CD4-positive, alpha-beta T cell (primary cell): ENCODE measurements at regions not wholly inside any gene's neighbourhood (a gene's known extent, or its start where the extent isn't known, plus 50 kb on each side); places are given as distances from the start of the nearest gene placed in this dataset.

Experiments used
- ATAC-seq: fragments of 200-7000 bp; cut with Tn5 transposase; one replicate; pipeline ENCODE4 v1.10.0; 2022; ENCODE audit warnings: mild to moderate bottlenecking; ENCODE audit not compliant: poor library complexity
- CTCF ChIA-PET: fragments of 350-600 bp; sonication (Branson Sonifier 250); formaldehyde crosslinking; loops from one replicate; lab custom pipeline; 2021; ENCODE audit warnings: antibody characterized with exemption, inconsistent platforms; lab: Charles Lee
- POLR2A ChIA-PET: fragments of 350-600 bp; sonication (Branson Sonifier 250); formaldehyde crosslinking; loops from one replicate; lab custom pipeline; 2021; ENCODE audit warnings: antibody characterized with exemption, inconsistent platforms; lab: Charles Lee
- DNase-seq, 14 experiments: peaks; one replicate each; pipeline ENCODE4 v3.0.0-alpha.2; 2013 to 2020; ENCODE audit warnings: mixed read lengths in 2 of 14
- H3K27ac ChIP-seq, 2 donors: one replicate each; pipeline versions ENCODE4 v1.5.1 to v1.7.0; 2013; ENCODE audit warnings: low read length in 2 of 2, low read depth in 1 of 2, mild to moderate bottlenecking in 1 of 2
- H3K27me3 ChIP-seq, 2 experiments: 1 replicate in 1 of 2; 2 replicates in 1 of 2; pipeline versions ENCODE4 v1.6.1 to v1.7.0; 2013; ENCODE audit warnings: low read length in 2 of 2, control low read depth in 1 of 2, mild to moderate bottlenecking in 1 of 2, moderate library complexity in 1 of 2; ENCODE audit not compliant: insufficient read depth in 2 of 2, control insufficient read depth in 1 of 2
- H3K36me3 ChIP-seq: one replicate; pipeline ENCODE4 v1.6.1; 2013; ENCODE audit warnings: low read length, control low read depth; ENCODE audit not compliant: insufficient read depth
- H3K4me1 ChIP-seq: one replicate; pipeline ENCODE4 v1.6.1; 2013; ENCODE audit warnings: low read length, control low read depth; ENCODE audit not compliant: insufficient read depth
- H3K4me3 ChIP-seq: one replicate; pipeline ENCODE4 v1.5.1; 2013; ENCODE audit warnings: mild to moderate bottlenecking, low read length, moderate library complexity
- H3K9me3 ChIP-seq, 2 experiments: 1 replicate in 1 of 2; 2 replicates in 1 of 2; pipeline versions ENCODE4 v1.6.1 to v1.7.0; 2013; ENCODE audit warnings: low read length in 2 of 2, mild to moderate bottlenecking in 2 of 2, control low read depth in 1 of 2, moderate library complexity in 1 of 2; ENCODE audit not compliant: control insufficient read depth in 1 of 2, insufficient read depth in 1 of 2
- H3K27ac Mint-ChIP-seq: one replicate; pipeline ENCODE4 v1.8.0; 2020; ENCODE audit warnings: mixed read lengths
- H3K27me3 Mint-ChIP-seq: one replicate; pipeline ENCODE4 v1.8.0; 2021; ENCODE audit warnings: mixed read lengths
- H3K36me3 Mint-ChIP-seq: one replicate; pipeline ENCODE4 v1.8.0; 2021; ENCODE audit warnings: low read depth, mixed read lengths
- H3K4me1 Mint-ChIP-seq: one replicate; pipeline ENCODE4 v1.8.0; 2021; ENCODE audit warnings: low read depth, mixed read lengths
- H3K4me3 Mint-ChIP-seq: one replicate; pipeline ENCODE4 v1.8.0; 2020; ENCODE audit warnings: mild to moderate bottlenecking, mixed read lengths
- H3K9me3 Mint-ChIP-seq: one replicate; pipeline ENCODE4 v1.8.0; 2020; ENCODE audit warnings: mixed read lengths
- intact Hi-C, 2 experiments: fragments of 100-400 bp; cut with DNase I in 1 of 2; cut with micrococcal nuclease in 1 of 2; formaldehyde crosslinking; loops; one replicate each; pipeline versions ENCODE4 v1.15.1 to v1.9.0; 2023 to 2025; cut with DNase I, micrococcal nuclease
- TF ChIP-seq, protein P1 (sequence below): fragments of 200-600 bp; IDR thresholded peaks from one replicate; pipeline ENCODE4 v1.8.0; 2022; ENCODE audit warnings: antibody characterized with exemption, mild to moderate bottlenecking

GRCh38 chr3:164236851-164237250, 841.4 kb downstream of the SI start:
- CTCF ChIA-PET: no interaction called here
- H3K36me3 Mint-ChIP-seq: no peaks in the 10 kb centered on the region
- TF ChIP-seq, protein P1, sequence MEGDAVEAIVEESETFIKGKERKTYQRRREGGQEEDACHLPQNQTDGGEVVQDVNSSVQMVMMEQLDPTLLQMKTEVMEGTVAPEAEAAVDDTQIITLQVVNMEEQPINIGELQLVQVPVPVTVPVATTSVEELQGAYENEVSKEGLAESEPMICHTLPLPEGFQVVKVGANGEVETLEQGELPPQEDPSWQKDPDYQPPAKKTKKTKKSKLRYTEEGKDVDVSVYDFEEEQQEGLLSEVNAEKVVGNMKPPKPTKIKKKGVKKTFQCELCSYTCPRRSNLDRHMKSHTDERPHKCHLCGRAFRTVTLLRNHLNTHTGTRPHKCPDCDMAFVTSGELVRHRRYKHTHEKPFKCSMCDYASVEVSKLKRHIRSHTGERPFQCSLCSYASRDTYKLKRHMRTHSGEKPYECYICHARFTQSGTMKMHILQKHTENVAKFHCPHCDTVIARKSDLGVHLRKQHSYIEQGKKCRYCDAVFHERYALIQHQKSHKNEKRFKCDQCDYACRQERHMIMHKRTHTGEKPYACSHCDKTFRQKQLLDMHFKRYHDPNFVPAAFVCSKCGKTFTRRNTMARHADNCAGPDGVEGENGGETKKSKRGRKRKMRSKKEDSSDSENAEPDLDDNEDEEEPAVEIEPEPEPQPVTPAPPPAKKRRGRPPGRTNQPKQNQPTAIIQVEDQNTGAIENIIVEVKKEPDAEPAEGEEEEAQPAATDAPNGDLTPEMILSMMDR: no peak

GRCh38 chr3:164235289-164236028, 842.8 kb downstream of the SI start:
- ChIA-PET CTCF (no interaction called here), POLR2A (no interaction called here)
- H3K4me1 Mint-ChIP-seq: no peaks in the 10 kb centered on the region
- H3K27me3 ChIP-seq: no peaks in the 10 kb centered on the region
- TF ChIP-seq, protein P1: no peak
- no peaks in the 10 kb centered on the region for H3K4me1 ChIP-seq
- no peak overlapping the region for H3K27ac ChIP-seq
- no peaks in the 10 kb centered on the region for H3K36me3 ChIP-seq
- H3K9me3 ChIP-seq: peaks cover 0 to 3% of the 10 kb centered on the region in 2 experiments
- no peak overlapping the region for H3K4me3 ChIP-seq
- no peak for DNase-seq
- H3K9me3 Mint-ChIP-seq: peaks cover 11% of the 10 kb centered on the region
- intact Hi-C loops: no loop called here
- no peak overlapping the region for H3K4me3 Mint-ChIP-seq
- H3K27me3 Mint-ChIP-seq: no peaks in the 10 kb centered on the region
- H3K27ac Mint-ChIP-seq: no peak overlapping the region
- no peak for ATAC-seq
- no peaks in the 10 kb centered on the region for H3K36me3 Mint-ChIP-seq

More at GRCh38 chr3:164236851-164237250, 841.4 kb downstream of the SI start:
- Mint-ChIP-seq H3K4me3 (no peak overlapping the region), H3K27ac (no peak overlapping the region), H3K4me1 (no peaks in the 10 kb centered on the region), H3K9me3 (peaks cover 11% of the 10 kb centered on the region), H3K27me3 (no peaks in the 10 kb centered on the region)
- POLR2A ChIA-PET: no interaction called here
- H3K4me3 ChIP-seq: no peak overlapping the region
- no peaks in the 10 kb centered on the region for H3K36me3 ChIP-seq
- no peak overlapping the region for H3K27ac ChIP-seq
- DNase-seq (no peak), ATAC-seq (no peak)
- intact Hi-C loops: no loop called here
- H3K9me3 ChIP-seq: peaks cover 0 to 3% of the 10 kb centered on the region in 2 experiments
- no peaks in the 10 kb centered on the region for H3K4me1 ChIP-seq
- no peaks in the 10 kb centered on the region for H3K27me3 ChIP-seq

DNA sequence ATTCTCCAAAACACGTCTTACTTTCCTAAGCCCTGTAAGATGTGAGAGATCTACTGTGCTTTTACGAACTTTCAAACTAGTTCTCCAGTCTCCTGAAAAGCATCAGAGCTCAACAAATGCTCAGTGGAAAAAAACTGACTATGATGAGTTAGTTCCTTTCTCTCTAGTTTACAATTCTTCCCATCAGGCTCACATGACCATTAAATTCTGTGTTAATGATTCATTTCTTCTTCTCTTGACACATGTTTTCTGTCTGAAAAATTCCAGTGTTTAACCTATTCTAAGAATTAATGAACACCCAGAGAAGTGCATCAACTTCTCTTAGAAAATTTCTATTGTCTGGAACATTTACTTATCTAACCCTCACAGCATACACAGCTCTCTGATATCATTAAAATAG, 844.3 kb downstream of the SI start:
- DNase-seq: no peak
- Histone ChIP-seq H3K27ac (no peak overlapping the region), H3K4me3 (no peak overlapping the region), H3K4me1 (no peaks in the 10 kb centered on the region), H3K36me3 (no peaks in the 10 kb centered on the region), H3K27me3 (no peaks in the 10 kb centered on the region), H3K9me3 (peaks cover 0 to 3% of the 10 kb centered on the region in 2 experiments)
- no peak for ATAC-seq
- Mint-ChIP-seq H3K4me3 (no peak overlapping the region), H3K9me3 (peaks cover 11% of the 10 kb centered on the region), H3K27ac (no peak overlapping the region), H3K4me1 (no peaks in the 10 kb centered on the region), H3K36me3 (no peaks in the 10 kb centered on the region), H3K27me3 (no peaks in the 10 kb centered on the region)
- CTCF ChIA-PET: no interaction called here
- intact Hi-C loops: no loop called here
- POLR2A ChIA-PET: no interaction called here
- TF ChIP-seq, protein P1: no peak
